ENCODE measurements at regions not wholly inside any gene's neighbourhood (a gene's known extent, or its start where the extent isn't known, plus 50 kb on each side); places are given as distances from the start of the nearest gene placed in this dataset.

GRCh38 chr1:195617106-195617505 lies 991.1 kb downstream of the KCNT2 start:
- no peak for DNase-seq

GRCh38 chr1:195608883-195609282 lies 999.4 kb downstream of the KCNT2 start:
- no peak for DNase-seq

- no peak for DNase-seq
These were observed 1001.8 kb downstream of the KCNT2 start for GRCh38 chr1:195606483-195606882.

- DNase-seq: peak; percentile 89
These were observed 1004.0 kb downstream of the KCNT2 start for GRCh38 chr1:195604287-195604686.

- DNase-seq: no peak
These were observed 1010.3 kb downstream of the KCNT2 start for GRCh38 chr1:195597891-195598290.

GRCh38 chr1:195594773-195595172 lies 1013.5 kb downstream of the KCNT2 start:
- DNase-seq: no peak

- DNase-seq: no peak
These were observed 1013.9 kb downstream of the KCNT2 start for GRCh38 chr1:195594322-195594721.

- DNase-seq: peak; percentile 95
These were observed 1016.1 kb downstream of the KCNT2 start for GRCh38 chr1:195591917-195592672.

GRCh38 chr1:195590649-195591048 lies 1017.6 kb downstream of the KCNT2 start:
- no peak for DNase-seq

- peak; percentile 27 for DNase-seq
These were observed 1023.2 kb downstream of the KCNT2 start for GRCh38 chr1:195584870-195585624.

- no peak for DNase-seq
These were observed 1027.3 kb downstream of the KCNT2 start for GRCh38 chr1:195580988-195581387.

GRCh38 chr1:195577748-195578147 lies 1030.5 kb downstream of the KCNT2 start:
- no peak for DNase-seq

- no peak for DNase-seq
These were observed 1031.6 kb downstream of the KCNT2 start for GRCh38 chr1:195576641-195577040.

- DNase-seq: no peak
These were observed 1033.7 kb downstream of the KCNT2 start for GRCh38 chr1:195574511-195574910.

- DNase-seq: peak; percentile 18
These were observed 1038.3 kb downstream of the KCNT2 start for GRCh38 chr1:195569934-195570333.

GRCh38 chr1:195568389-195568788 lies 1039.9 kb downstream of the KCNT2 start:
- DNase-seq: peak; percentile 6

- DNase-seq: no peak
These were observed 1046.2 kb downstream of the KCNT2 start for GRCh38 chr1:195562074-195562473.

- no peak for DNase-seq
These were observed 1058.0 kb downstream of the KCNT2 start for GRCh38 chr1:195550071-195550862.

- peak; percentile 33 for DNase-seq
These were observed 1077.3 kb downstream of the KCNT2 start for GRCh38 chr1:195530961-195531360.

GRCh38 chr1:195529881-195530280 lies 1078.4 kb downstream of the KCNT2 start:
- DNase-seq: no peak

- no peak for DNase-seq
These were observed 1087.5 kb downstream of the KCNT2 start for GRCh38 chr1:195520757-195521156.

GRCh38 chr1:195516036-195516435 lies 1092.2 kb downstream of the KCNT2 start:
- DNase-seq: no peak

GRCh38 chr1:195511501-195511900 lies 1096.7 kb downstream of the KCNT2 start:
- no peak for DNase-seq

All from EL (cell line).